IMR-90 (cell line): ENCODE measurements at regions not wholly inside any gene's neighbourhood (a gene's known extent, or its start where the extent isn't known, plus 50 kb on each side); places are given as distances from the start of the nearest gene placed in this dataset.

Source experiments
- BHLHE40 ChIP-seq: fragments of 150-350 bp; IDR thresholded peaks from 2 replicates; pipeline ENCODE4 v1.6.1; 2016; ENCODE audit warnings: mild to moderate bottlenecking, low read depth, low read length
- CTCF ChIP-seq: conservative IDR thresholded peaks from 2 replicates; pipeline ENCODE4 v1.5.1; 2012; ENCODE audit warnings: mild to moderate bottlenecking, low read depth, low read length, improper control_type of control experiment
- POLR2A ChIP-seq: IDR thresholded peaks from 2 replicates; pipeline ENCODE4 v1.6.1; 2012; ENCODE audit warnings: mild to moderate bottlenecking, low read depth, low read length
- RAD21 ChIP-seq: IDR thresholded peaks from 2 replicates; pipeline ENCODE4 v1.6.1; 2012; ENCODE audit warnings: low read length, improper control_type of control experiment
- RFX5 ChIP-seq: IDR thresholded peaks from 2 replicates; pipeline ENCODE4 v1.8.0; 2012; ENCODE audit warnings: low read depth, mild to moderate bottlenecking, low read length, moderate library complexity
- USF2 ChIP-seq: fragments of 150-350 bp; IDR thresholded peaks from 2 replicates; pipeline ENCODE4 v1.6.1; 2017; ENCODE audit warnings: mild to moderate bottlenecking, antibody characterized with exemption, low read length, low read depth

- TF ChIP-seq CTCF, result no peak
- TF ChIP-seq POLR2A, result no peak
- no peak for TF ChIP-seq BHLHE40
- no peak for TF ChIP-seq RAD21
- TF ChIP-seq USF2, result no peak
- no peak for TF ChIP-seq RFX5
Measured at GRCh38 chr3:118001380-118001779, 1033.3 kb downstream of the IGSF11 start.
